ENCODE measurements at regions not wholly inside any gene's neighbourhood (a gene's known extent, or its start where the extent isn't known, plus 50 kb on each side); places are given as distances from the start of the nearest gene placed in this dataset.

GRCh38 chr10:90321132-90321816 lies 536.6 kb downstream of the HTR7 start:
- no peak overlapping the region for H3K4me3 ChIP-seq (ENCODE audit: control insufficient read depth in 2 of 3, extremely low read depth in 1 of 3, insufficient read depth in 2 of 3, low read depth in 1 of 3, low read length in 3 of 3)
- no peak for TF ChIP-seq CTCF (optimal IDR thresholded peaks at IDR 0.05 in 1 of 3, IDR thresholded peaks at IDR 0.05 in 1 of 3, conservative IDR thresholded peaks at IDR 0.05 in 1 of 3; ENCODE audit: extremely low read depth in 1 of 3, insufficient read depth in 2 of 3, low read length in 3 of 3)
- TF ChIP-seq EZH2 (IDR thresholded peaks at IDR 0.05; ENCODE audit: low read length), result no peak
- H3K9me3 ChIP-seq (ENCODE audit: control insufficient read depth, low read depth, low read length), result no peaks in the 10 kb centered on the region
- H3K27ac ChIP-seq (ENCODE audit: control insufficient read depth, insufficient read depth, low read length), result no peak overlapping the region
- dilution Hi-C loops (cut with MboI; ENCODE audit: extremely low pct_ligation_motif_present, low sequenced_read_pairs), result no loop called here
- no peaks in the 10 kb centered on the region for H4K20me1 ChIP-seq (ENCODE audit: control insufficient read depth, extremely low read depth, insufficient read depth, low read length)
- no peak overlapping the region for H2AFZ ChIP-seq (ENCODE audit: control insufficient read depth, low read length)
- H3K4me2 ChIP-seq (ENCODE audit: control insufficient read depth, extremely low read depth, insufficient read depth, low read depth, low read length), result no peak overlapping the region
- peaks cover 19% of the 10 kb centered on the region for H3K4me1 ChIP-seq (ENCODE audit: control insufficient read depth, extremely low read depth, insufficient read depth, low read length)
- H3K9me1 ChIP-seq (ENCODE audit: control insufficient read depth, extremely low read depth, insufficient read depth, low read length), result no peaks in the 10 kb centered on the region
- H3K36me3 ChIP-seq (ENCODE audit: control insufficient read depth in 2 of 2, extremely low read depth in 1 of 2, insufficient read depth in 2 of 2, low read length in 2 of 2), result no peaks in the 10 kb centered on the region
- no peaks in the 10 kb centered on the region for H3K27me3 ChIP-seq (ENCODE audit: control insufficient read depth, extremely low read depth, insufficient read depth, low read length)
- H3K9ac ChIP-seq (ENCODE audit: control insufficient read depth, extremely low read depth, insufficient read depth, low read length), result no peak overlapping the region
- FAIRE-seq (no peak), DNase-seq (ENCODE audit: low read depth, low spot score) (no peak)
- no peaks in the 10 kb centered on the region for H3K79me2 ChIP-seq (ENCODE audit: control insufficient read depth, insufficient read depth, low read length)

GRCh38 chr10:90326498-90327267 lies 531.2 kb downstream of the HTR7 start:
- DNase-seq (ENCODE audit: low read depth, low spot score) (no peak), FAIRE-seq (peak; percentile 59)
- Histone ChIP-seq H3K27ac (ENCODE audit: control insufficient read depth, insufficient read depth, low read length) (no peak overlapping the region), H3K9me1 (ENCODE audit: control insufficient read depth, extremely low read depth, insufficient read depth, low read length) (no peaks in the 10 kb centered on the region), H3K9ac (ENCODE audit: control insufficient read depth, extremely low read depth, insufficient read depth, low read length) (no peak overlapping the region), H3K4me3 (ENCODE audit: control insufficient read depth in 2 of 3, extremely low read depth in 1 of 3, insufficient read depth in 2 of 3, low read depth in 1 of 3, low read length in 3 of 3) (no peak overlapping the region), H2AFZ (ENCODE audit: control insufficient read depth, low read length) (no peak overlapping the region), H3K27me3 (ENCODE audit: control insufficient read depth, extremely low read depth, insufficient read depth, low read length) (no peaks in the 10 kb centered on the region), H3K4me1 (ENCODE audit: control insufficient read depth, extremely low read depth, insufficient read depth, low read length) (peaks cover 8% of the 10 kb centered on the region), H3K36me3 (ENCODE audit: control insufficient read depth in 2 of 2, extremely low read depth in 1 of 2, insufficient read depth in 2 of 2, low read length in 2 of 2) (no peaks in the 10 kb centered on the region), H4K20me1 (ENCODE audit: control insufficient read depth, extremely low read depth, insufficient read depth, low read length) (no peaks in the 10 kb centered on the region), H3K9me3 (ENCODE audit: control insufficient read depth, low read depth, low read length) (no peaks in the 10 kb centered on the region), H3K79me2 (ENCODE audit: control insufficient read depth, insufficient read depth, low read length) (no peaks in the 10 kb centered on the region), H3K4me2 (ENCODE audit: control insufficient read depth, extremely low read depth, insufficient read depth, low read depth, low read length) (peak overlapping the region; percentile 30)
- dilution Hi-C loops (cut with MboI; ENCODE audit: extremely low pct_ligation_motif_present, low sequenced_read_pairs), result no loop called here
- no peak for TF ChIP-seq CTCF (optimal IDR thresholded peaks at IDR 0.05 in 1 of 3, IDR thresholded peaks at IDR 0.05 in 1 of 3, conservative IDR thresholded peaks at IDR 0.05 in 1 of 3; ENCODE audit: extremely low read depth in 1 of 3, insufficient read depth in 2 of 3, low read length in 3 of 3)
- TF ChIP-seq EZH2 (IDR thresholded peaks at IDR 0.05; ENCODE audit: low read length), result no peak
